22Rv1 (cell line): ENCODE measurements at regions not wholly inside any gene's neighbourhood (a gene's known extent, or its start where the extent isn't known, plus 50 kb on each side); places are given as distances from the start of the nearest gene placed in this dataset.

Experiments used
- CTCF ChIP-seq: fragments of 450-650 bp; IDR thresholded peaks from 2 replicates; pipeline ENCODE4 v1.5.1; 2017; ENCODE audit warnings: mild to moderate bottlenecking
- ZFX ChIP-seq: fragments of 450-650 bp; IDR thresholded peaks from 2 replicates; pipeline ENCODE4 v1.6.1; 2017; ENCODE audit warnings: antibody characterized with exemption, borderline replicate concordance

- TF ChIP-seq CTCF: no peak
- TF ChIP-seq ZFX: no peak
These were observed 228.6 kb upstream of the SPHKAP start for GRCh38 chr2:228410061-228410460.
